Neural progenitor cell (in vitro differentiated cells): ENCODE measurements at regions not wholly inside any gene's neighbourhood (a gene's known extent, or its start where the extent isn't known, plus 50 kb on each side); places are given as distances from the start of the nearest gene placed in this dataset.
A peak's percentile ranks its signal among the peaks of the same experiment; 100 is the strongest.
"Not testable (repeated sequence)": the region's sequence is repeated elsewhere in the genome, so short reads cannot be mapped to it uniquely, and the experiment has no call there.

Experiments
- DNase-seq: peaks from one replicate; pipeline ENCODE4 v3.0.0-alpha.2; 2016; ENCODE audit warnings: low spot score
- H2AFZ ChIP-seq: fragments of 200-600 bp; sonication (generic); replicated peaks from 2 replicates; pipeline ENCODE4 v1.6.1; 2016; ENCODE audit warnings: antibody characterized with exemption
- H3F3A ChIP-seq: fragments of 200-600 bp; sonication (generic); 2 replicates; pipeline ENCODE4 v1.6.1; 2016; ENCODE audit warnings: antibody characterized with exemption, low read depth
- H3K27ac ChIP-seq: fragments of 200-600 bp; sonication (generic); 2 replicates; pipeline ENCODE4 v1.5.1; 2016; ENCODE audit warnings: mild to moderate bottlenecking
- H3K27me3 ChIP-seq: fragments of 200-600 bp; sonication (generic); 2 replicates; pipeline ENCODE4 v1.6.1; 2016; ENCODE audit warnings: mild to moderate bottlenecking, moderate library complexity
- H3K36me3 ChIP-seq: fragments of 200-600 bp; sonication (generic); 2 replicates; pipeline ENCODE4 v1.5.1; 2016
- H3K4me1 ChIP-seq: fragments of 200-600 bp; sonication (generic); 2 replicates; pipeline ENCODE4 v1.6.1; 2016; ENCODE audit warnings: mixed run types
- H3K4me2 ChIP-seq: fragments of 200-600 bp; sonication (generic); 2 replicates; pipeline ENCODE4 v1.6.1; 2016
- H3K4me3 ChIP-seq: fragments of 200-600 bp; sonication (generic); 2 replicates; pipeline ENCODE4 v1.5.1; 2016
- H3K79me2 ChIP-seq: fragments of 200-600 bp; sonication (generic); 2 replicates; pipeline ENCODE4 v1.6.1; 2016; ENCODE audit warnings: low read depth
- H3K9ac ChIP-seq: fragments of 200-600 bp; sonication (generic); 2 replicates; pipeline ENCODE4 v1.6.1; 2016
- H3K9me3 ChIP-seq: fragments of 200-600 bp; sonication (generic); 2 replicates; pipeline ENCODE4 v1.5.1; 2016; ENCODE audit warnings: low read depth
- H4K20me1 ChIP-seq: fragments of 200-600 bp; sonication (generic); 2 replicates; pipeline ENCODE4 v1.6.1; 2016; ENCODE audit warnings: low read depth
- H3K27ac Mint-ChIP-seq: 3 replicates; pipeline ENCODE4 v1.8.0; 2021; ENCODE audit warnings: mixed read lengths
- H3K27me3 Mint-ChIP-seq: 2 replicates; pipeline ENCODE4 v1.8.0; 2022; ENCODE audit warnings: low read depth, mild to moderate bottlenecking, inconsistent platforms, moderate library complexity, mixed read lengths; ENCODE audit not compliant: insufficient read depth
- H3K36me3 Mint-ChIP-seq: 3 replicates; pipeline ENCODE4 v1.8.0; 2021; ENCODE audit warnings: mixed read lengths
- H3K4me1 Mint-ChIP-seq: 3 replicates; pipeline ENCODE4 v1.8.0; 2021; ENCODE audit warnings: mixed read lengths
- H3K4me3 Mint-ChIP-seq: 3 replicates; pipeline ENCODE4 v1.8.0; 2021; ENCODE audit warnings: mild to moderate bottlenecking, moderate library complexity, mixed read lengths
- H3K9me3 Mint-ChIP-seq: 3 replicates; pipeline ENCODE4 v1.8.0; 2020; ENCODE audit warnings: mixed read lengths
- CTCF ChIP-seq: fragments of 200-600 bp; sonication (generic); IDR thresholded peaks from 2 replicates; pipeline ENCODE4 v1.5.1; 2017; ENCODE audit warnings: antibody characterized with exemption, mild to moderate bottlenecking
- EZH2 ChIP-seq: fragments of 200-600 bp; sonication (generic); IDR thresholded peaks from 2 replicates; pipeline ENCODE4 v1.6.1; 2017; ENCODE audit warnings: antibody characterized with exemption, mild to moderate bottlenecking, moderate library complexity
- EZH2phosphoT487 ChIP-seq: fragments of 200-600 bp; sonication (generic); IDR thresholded peaks from 2 replicates; pipeline ENCODE4 v1.6.1; 2017; ENCODE audit warnings: antibody characterized with exemption

GRCh38 chr10:121276822-121277221 is 321.4 kb downstream of the FGFR2 start:
- Histone ChIP-seq H3K4me3 (no peak overlapping the region), H3K9me3 (no peaks in the 10 kb centered on the region), H3K9ac (no peak overlapping the region), H3K36me3 (no peaks in the 10 kb centered on the region), H3F3A (no peaks in the 10 kb centered on the region), H2AFZ (peak overlapping the region; percentile 19), H4K20me1 (no peaks in the 10 kb centered on the region), H3K79me2 (no peaks in the 10 kb centered on the region), H3K27ac (no peak overlapping the region), H3K4me2 (no peak overlapping the region), H3K4me1 (no peaks in the 10 kb centered on the region), H3K27me3 (no peaks in the 10 kb centered on the region)
- Mint-ChIP-seq H3K27me3 (peaks cover 8% of the 10 kb centered on the region), H3K4me3 (no peak overlapping the region), H3K27ac (no peak overlapping the region), H3K4me1 (no peaks in the 10 kb centered on the region), H3K9me3 (peaks cover 7% of the 10 kb centered on the region), H3K36me3 (no peaks in the 10 kb centered on the region)
- TF ChIP-seq EZH2phosphoT487 (no peak), EZH2 (no peak), CTCF (no peak)
- DNase-seq, result no peak

GRCh38 chr10:121278386-121278785 is 319.9 kb downstream of the FGFR2 start:
- H3K9me3 Mint-ChIP-seq, H2AFZ ChIP-seq, H3K9me3 ChIP-seq, H3K4me3 ChIP-seq, H3K4me1 ChIP-seq, DNase-seq, H3K9ac ChIP-seq, H3K4me3 Mint-ChIP-seq, H3F3A ChIP-seq, H3K36me3 Mint-ChIP-seq, H3K27ac ChIP-seq, H3K4me1 Mint-ChIP-seq, H3K79me2 ChIP-seq, H3K27me3 ChIP-seq, H4K20me1 ChIP-seq, H3K36me3 ChIP-seq, H3K4me2 ChIP-seq, H3K27me3 Mint-ChIP-seq, H3K27ac Mint-ChIP-seq: not testable (repeated sequence)

GRCh38 chr10:121281576-121281975 is 316.7 kb downstream of the FGFR2 start:
- no peak overlapping the region for H2AFZ ChIP-seq
- no peaks in the 10 kb centered on the region for H3K36me3 ChIP-seq
- TF ChIP-seq EZH2, result no peak
- TF ChIP-seq EZH2phosphoT487, result no peak
- TF ChIP-seq CTCF, result no peak
- no peaks in the 10 kb centered on the region for H3K27me3 ChIP-seq
- no peak overlapping the region for H3K4me3 Mint-ChIP-seq
- no peak overlapping the region for H3K27ac ChIP-seq
- peaks cover 6% of the 10 kb centered on the region for H3F3A ChIP-seq
- H3K9ac ChIP-seq, result no peak overlapping the region
- DNase-seq, result no peak
- no peak overlapping the region for H3K27ac Mint-ChIP-seq
- no peaks in the 10 kb centered on the region for H3K9me3 ChIP-seq
- H3K4me1 Mint-ChIP-seq, result peaks cover 10% of the 10 kb centered on the region
- H3K4me1 ChIP-seq, result peaks cover 15% of the 10 kb centered on the region
- peaks cover 7% of the 10 kb centered on the region for H3K9me3 Mint-ChIP-seq
- H3K79me2 ChIP-seq, result no peaks in the 10 kb centered on the region
- H3K36me3 Mint-ChIP-seq, result no peaks in the 10 kb centered on the region
- no peak overlapping the region for H3K4me3 ChIP-seq
- no peaks in the 10 kb centered on the region for H4K20me1 ChIP-seq
- H3K27me3 Mint-ChIP-seq, result peaks cover 9% of the 10 kb centered on the region
- H3K4me2 ChIP-seq, result no peak overlapping the region

GRCh38 chr10:121282264-121282663 is 316.0 kb downstream of the FGFR2 start:
- H4K20me1 ChIP-seq, result no peaks in the 10 kb centered on the region
- no peak overlapping the region for H3K4me3 ChIP-seq
- DNase-seq, result no peak
- H3K27me3 ChIP-seq, result no peaks in the 10 kb centered on the region
- H3K9ac ChIP-seq, result no peak overlapping the region
- H2AFZ ChIP-seq, result no peak overlapping the region
- H3K9me3 ChIP-seq, result no peaks in the 10 kb centered on the region
- H3K4me2 ChIP-seq, result no peak overlapping the region
- peaks cover 6% of the 10 kb centered on the region for H3F3A ChIP-seq
- peaks cover 15% of the 10 kb centered on the region for H3K4me1 ChIP-seq
- TF ChIP-seq EZH2phosphoT487 (no peak), EZH2 (no peak), CTCF (no peak)
- peaks cover 9% of the 10 kb centered on the region for H3K27me3 Mint-ChIP-seq
- H3K4me1 Mint-ChIP-seq, result peaks cover 10% of the 10 kb centered on the region
- H3K27ac Mint-ChIP-seq, result no peak overlapping the region
- peaks cover 7% of the 10 kb centered on the region for H3K9me3 Mint-ChIP-seq
- no peaks in the 10 kb centered on the region for H3K79me2 ChIP-seq
- H3K36me3 Mint-ChIP-seq, result no peaks in the 10 kb centered on the region
- no peak overlapping the region for H3K27ac ChIP-seq
- no peak overlapping the region for H3K4me3 Mint-ChIP-seq
- no peaks in the 10 kb centered on the region for H3K36me3 ChIP-seq
